GM12872 (cell line): ENCODE measurements at regions not wholly inside any gene's neighbourhood (a gene's known extent, or its start where the extent isn't known, plus 50 kb on each side); places are given as distances from the start of the nearest gene placed in this dataset.

Experiments
- CTCF ChIP-seq: IDR thresholded peaks from 3 replicates; pipeline ENCODE4 v1.5.1; 2011; ENCODE audit warnings: low read depth, mild to moderate bottlenecking, low read length, moderate library complexity; ENCODE audit not compliant: insufficient read depth

GRCh38 chr14:71338153-71338552, 430.9 kb downstream of the PCNX1 start:
- TF ChIP-seq CTCF, result no peak

- TF ChIP-seq CTCF, result no peak
These were observed 432.6 kb downstream of the PCNX1 start for GRCh38 chr14:71339650-71340415.

- no peak for TF ChIP-seq CTCF
These were observed 433.9 kb downstream of the PCNX1 start for GRCh38 chr14:71341156-71341555.

GRCh38 chr14:71343724-71344123, 436.5 kb downstream of the PCNX1 start:
- no peak for TF ChIP-seq CTCF

- no peak for TF ChIP-seq CTCF
These were observed 437.2 kb downstream of the PCNX1 start for GRCh38 chr14:71344506-71344905.

- TF ChIP-seq CTCF, result no peak
These were observed 439.4 kb downstream of the PCNX1 start for GRCh38 chr14:71346685-71347084.

- no peak for TF ChIP-seq CTCF
These were observed 441.1 kb downstream of the PCNX1 start for GRCh38 chr14:71348394-71348793.
